ENCODE measurements at regions not wholly inside any gene's neighbourhood (a gene's known extent, or its start where the extent isn't known, plus 50 kb on each side); places are given as distances from the start of the nearest gene placed in this dataset.

GRCh38 chr2:185891403-185891802, 152.8 kb downstream of the FSIP2 start:
- no peaks in the 10 kb centered on the region for H3K27me3 Mint-ChIP-seq (ENCODE audit: low read depth)
- H3K9me3 Mint-ChIP-seq = no peaks in the 10 kb centered on the region
- DNase-seq (no peak), ATAC-seq (no peak)
- no peaks in the 10 kb centered on the region for H3K36me3 Mint-ChIP-seq (ENCODE audit: insufficient read depth)
- H3K4me3 Mint-ChIP-seq = no peak overlapping the region
- no peaks in the 10 kb centered on the region for H3K4me1 Mint-ChIP-seq (ENCODE audit: low read depth)

GRCh38 chr2:185891804-185892411, 153.3 kb downstream of the FSIP2 start:
- DNase-seq = no peak
- Mint-ChIP-seq H3K4me3 (no peak overlapping the region), H3K4me1 (ENCODE audit: low read depth) (no peaks in the 10 kb centered on the region), H3K36me3 (ENCODE audit: insufficient read depth) (no peaks in the 10 kb centered on the region), H3K9me3 (no peaks in the 10 kb centered on the region), H3K27me3 (ENCODE audit: low read depth) (no peaks in the 10 kb centered on the region)
- no peak for ATAC-seq

GRCh38 chr2:185892484-185892883, 153.9 kb downstream of the FSIP2 start:
- no peak overlapping the region for H3K4me3 Mint-ChIP-seq
- H3K9me3 Mint-ChIP-seq = no peaks in the 10 kb centered on the region
- no peak for ATAC-seq
- no peaks in the 10 kb centered on the region for H3K36me3 Mint-ChIP-seq (ENCODE audit: insufficient read depth)
- no peaks in the 10 kb centered on the region for H3K4me1 Mint-ChIP-seq (ENCODE audit: low read depth)
- no peaks in the 10 kb centered on the region for H3K27me3 Mint-ChIP-seq (ENCODE audit: low read depth)
- DNase-seq = no peak

DNA sequence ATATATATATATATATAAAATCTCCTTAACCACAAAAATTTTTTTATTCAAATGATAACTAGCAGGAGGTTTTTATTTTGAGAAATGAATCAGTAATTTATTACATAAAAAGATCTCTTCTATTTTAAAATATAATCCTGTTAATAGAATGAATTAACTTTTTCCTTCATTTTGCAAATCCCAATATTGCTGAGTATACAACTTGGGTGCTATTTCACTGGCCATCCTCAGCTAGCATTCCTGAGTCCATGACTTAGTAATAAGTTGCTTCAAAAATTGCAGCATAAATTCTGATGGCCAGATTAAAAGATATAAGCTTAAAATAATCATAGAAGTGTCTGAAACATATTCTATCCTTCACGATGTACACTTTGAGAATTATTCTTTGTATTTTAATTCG, 155.6 kb downstream of the FSIP2 start:
- no peaks in the 10 kb centered on the region for H3K9me3 Mint-ChIP-seq
- H3K4me1 Mint-ChIP-seq (ENCODE audit: low read depth) = no peaks in the 10 kb centered on the region
- no peaks in the 10 kb centered on the region for H3K36me3 Mint-ChIP-seq (ENCODE audit: insufficient read depth)
- ATAC-seq (no peak), DNase-seq (no peak)
- H3K4me3 Mint-ChIP-seq = no peak overlapping the region
- H3K27me3 Mint-ChIP-seq (ENCODE audit: low read depth) = no peaks in the 10 kb centered on the region

GRCh38 chr2:185895828-185896693, 157.5 kb downstream of the FSIP2 start:
- ATAC-seq = no peak
- no peaks in the 10 kb centered on the region for H3K27me3 Mint-ChIP-seq (ENCODE audit: low read depth)
- no peaks in the 10 kb centered on the region for H3K9me3 Mint-ChIP-seq

DNA sequence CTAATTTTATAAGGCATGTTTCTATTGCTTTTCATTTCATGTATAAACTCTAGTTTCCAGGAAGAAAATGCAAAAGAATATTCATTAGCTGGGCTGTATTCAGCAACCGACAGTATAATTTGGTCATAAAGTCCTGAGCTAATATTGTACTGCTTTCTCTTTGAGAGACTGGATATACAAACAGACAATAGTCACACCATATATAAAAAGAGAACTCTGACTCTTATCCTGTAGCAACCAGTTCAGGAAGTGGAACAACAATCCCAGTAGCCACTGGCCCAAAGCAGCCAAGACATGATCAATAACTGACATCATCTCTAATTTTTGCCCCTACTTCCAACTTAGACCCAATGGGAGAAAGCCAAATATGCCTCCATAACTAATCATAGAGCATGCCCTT, 160.8 kb downstream of the FSIP2 start:
- no peaks in the 10 kb centered on the region for H3K4me1 Mint-ChIP-seq (ENCODE audit: low read depth)
- no peak overlapping the region for H3K4me3 Mint-ChIP-seq
- DNase-seq (no peak), ATAC-seq (no peak)
- H3K27me3 Mint-ChIP-seq (ENCODE audit: low read depth) = no peaks in the 10 kb centered on the region
- H3K36me3 Mint-ChIP-seq (ENCODE audit: insufficient read depth) = no peaks in the 10 kb centered on the region
- no peaks in the 10 kb centered on the region for H3K9me3 Mint-ChIP-seq

More at GRCh38 chr2:185895828-185896693, 157.5 kb downstream of the FSIP2 start:
- no peak overlapping the region for H3K4me3 Mint-ChIP-seq
- no peak for DNase-seq
- H3K4me1 Mint-ChIP-seq (ENCODE audit: low read depth) = no peaks in the 10 kb centered on the region
- no peaks in the 10 kb centered on the region for H3K36me3 Mint-ChIP-seq (ENCODE audit: insufficient read depth)

DNA sequence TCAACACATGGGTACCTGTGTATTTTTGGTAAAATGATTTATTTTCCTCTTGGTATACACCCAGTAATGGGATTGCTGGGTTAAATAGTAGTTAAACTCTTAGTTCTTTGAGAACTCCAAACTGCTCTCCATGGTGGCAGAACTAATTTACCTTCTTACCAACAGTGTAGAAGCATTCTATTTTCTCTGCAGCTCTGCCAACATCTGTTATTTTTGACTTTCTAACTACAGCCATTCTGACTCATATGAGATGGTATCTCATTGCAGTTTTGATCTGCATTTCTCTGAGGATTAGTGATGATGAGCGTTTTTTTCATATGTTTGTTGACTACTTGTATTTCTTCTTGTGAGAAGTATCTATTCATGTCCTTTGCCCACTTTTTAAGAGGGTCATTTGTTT, 180.6 kb downstream of the FSIP2 start:
- Mint-ChIP-seq H3K27me3 (ENCODE audit: low read depth) (no peaks in the 10 kb centered on the region), H3K4me3 (no peak overlapping the region), H3K4me1 (ENCODE audit: low read depth) (no peaks in the 10 kb centered on the region), H3K9me3 (peaks cover 4% of the 10 kb centered on the region), H3K36me3 (ENCODE audit: insufficient read depth) (no peaks in the 10 kb centered on the region)
- ATAC-seq (no peak), DNase-seq (no peak)

DNA sequence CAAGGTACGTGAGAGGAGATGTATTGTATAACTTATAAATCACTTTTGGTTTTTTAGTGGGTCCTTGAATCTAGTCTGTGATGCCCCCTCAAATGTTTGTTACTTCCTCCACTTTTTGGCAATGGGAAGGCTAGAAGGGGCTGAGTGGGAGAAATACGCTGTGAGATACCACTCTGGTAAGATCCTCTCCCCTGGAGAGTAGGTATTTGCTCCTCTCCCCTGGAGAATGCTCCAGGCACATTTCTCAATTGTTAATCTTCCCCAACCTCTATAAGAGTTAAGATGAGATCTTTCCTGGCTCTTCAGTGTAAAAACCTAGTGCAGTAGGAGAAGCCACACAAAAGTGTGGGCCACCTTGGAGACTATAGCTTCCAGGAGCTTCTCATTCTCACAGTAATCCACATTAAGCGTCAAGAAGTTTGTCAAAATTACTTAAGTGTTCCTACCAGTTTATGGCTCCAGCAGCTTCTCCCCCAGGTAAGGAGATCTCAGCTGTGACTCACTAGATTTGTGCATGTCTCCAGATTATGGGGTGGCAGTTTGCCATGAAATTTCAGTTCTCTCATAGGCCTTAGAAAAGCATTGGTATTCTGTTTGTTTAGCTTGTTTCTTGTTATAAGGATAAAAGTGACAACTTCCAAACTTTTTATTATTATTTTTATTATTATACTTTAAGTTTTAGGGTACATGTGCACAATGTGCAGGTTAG, 182.6 kb downstream of the FSIP2 start:
- DNase-seq (no peak), ATAC-seq (no peak)
- Mint-ChIP-seq H3K27me3 (ENCODE audit: low read depth) (no peaks in the 10 kb centered on the region), H3K4me1 (ENCODE audit: low read depth) (no peaks in the 10 kb centered on the region), H3K9me3 (peaks cover 4% of the 10 kb centered on the region), H3K4me3 (no peak overlapping the region), H3K36me3 (ENCODE audit: insufficient read depth) (no peaks in the 10 kb centered on the region)

- ATAC-seq = no peak
- H3K4me1 Mint-ChIP-seq (ENCODE audit: low read depth) = no peaks in the 10 kb centered on the region
- no peaks in the 10 kb centered on the region for H3K36me3 Mint-ChIP-seq (ENCODE audit: insufficient read depth)
- H3K4me3 Mint-ChIP-seq = no peak overlapping the region
- no peaks in the 10 kb centered on the region for H3K9me3 Mint-ChIP-seq
- no peak for DNase-seq
- H3K27me3 Mint-ChIP-seq (ENCODE audit: low read depth) = no peaks in the 10 kb centered on the region
Measured at GRCh38 chr2:185934232-185934631, 195.6 kb downstream of the FSIP2 start.

GRCh38 chr2:185939858-185940257, 201.3 kb downstream of the FSIP2 start:
- peaks cover 13% of the 10 kb centered on the region for H3K36me3 Mint-ChIP-seq (ENCODE audit: insufficient read depth)

GRCh38 chr2:185942855-185943254, 204.3 kb downstream of the FSIP2 start:
- ATAC-seq (no peak), DNase-seq (no peak)
- no peaks in the 10 kb centered on the region for H3K27me3 Mint-ChIP-seq (ENCODE audit: low read depth)
- H3K4me3 Mint-ChIP-seq = no peak overlapping the region
- H3K36me3 Mint-ChIP-seq (ENCODE audit: insufficient read depth) = peaks cover 13% of the 10 kb centered on the region
- H3K4me1 Mint-ChIP-seq (ENCODE audit: low read depth) = no peaks in the 10 kb centered on the region
- peaks cover 23% of the 10 kb centered on the region for H3K9me3 Mint-ChIP-seq

More at GRCh38 chr2:185939858-185940257, 201.3 kb downstream of the FSIP2 start:
- no peaks in the 10 kb centered on the region for H3K27me3 Mint-ChIP-seq (ENCODE audit: low read depth)
- H3K4me1 Mint-ChIP-seq (ENCODE audit: low read depth) = no peaks in the 10 kb centered on the region
- ATAC-seq (no peak), DNase-seq (no peak)
- H3K9me3 Mint-ChIP-seq = peaks cover 22% of the 10 kb centered on the region
- no peak overlapping the region for H3K4me3 Mint-ChIP-seq

DNA sequence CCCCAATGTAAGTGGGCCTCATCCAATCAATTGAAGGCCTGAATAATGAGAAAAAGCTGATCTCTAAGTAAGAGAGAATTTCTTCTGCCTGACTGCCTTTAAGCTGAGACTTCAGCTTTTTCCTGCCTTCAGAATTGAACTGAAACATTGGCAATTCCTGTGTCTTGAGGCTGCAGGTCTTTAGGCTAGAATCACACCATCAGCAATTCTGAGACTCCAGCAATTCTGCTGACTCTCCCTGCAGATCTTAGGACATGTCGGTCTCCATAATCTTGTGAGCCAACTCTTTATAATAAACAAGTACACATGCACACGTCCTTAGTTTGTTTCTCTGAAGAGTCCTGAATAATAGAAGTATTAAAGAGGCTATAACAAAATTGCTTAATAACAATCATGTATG, 209.1 kb downstream of the FSIP2 start:
- Mint-ChIP-seq H3K27me3 (ENCODE audit: low read depth) (no peaks in the 10 kb centered on the region), H3K9me3 (peaks cover 17% of the 10 kb centered on the region), H3K36me3 (ENCODE audit: insufficient read depth) (peaks cover 13% of the 10 kb centered on the region), H3K4me3 (no peak overlapping the region), H3K4me1 (ENCODE audit: low read depth) (no peaks in the 10 kb centered on the region)
- no peak for ATAC-seq
- DNase-seq = no peak

DNA sequence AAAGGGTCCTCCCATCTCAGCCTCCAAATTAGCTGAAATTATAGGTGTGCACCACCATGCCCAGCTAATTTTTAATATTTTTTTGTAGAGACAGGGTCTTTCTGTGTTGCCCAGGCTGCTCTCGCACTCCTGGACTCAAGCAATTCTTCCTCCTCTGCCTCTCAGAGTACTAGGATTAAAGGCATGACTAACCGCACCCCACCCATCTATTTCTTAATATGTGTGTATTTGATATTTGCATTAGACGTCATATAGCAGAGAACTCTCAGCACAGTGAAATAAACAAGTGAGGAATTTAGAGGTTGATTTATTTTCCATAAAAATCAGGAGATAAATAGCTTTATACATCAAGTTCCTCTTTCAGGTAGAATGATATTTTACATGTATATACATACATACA, 213.5 kb downstream of the FSIP2 start:
- H3K4me1 Mint-ChIP-seq (ENCODE audit: low read depth) = no peaks in the 10 kb centered on the region
- peaks cover 4% of the 10 kb centered on the region for H3K36me3 Mint-ChIP-seq (ENCODE audit: insufficient read depth)
- DNase-seq (no peak), ATAC-seq (no peak)
- H3K9me3 Mint-ChIP-seq = peaks cover 3% of the 10 kb centered on the region
- H3K4me3 Mint-ChIP-seq = no peak overlapping the region
- H3K27me3 Mint-ChIP-seq (ENCODE audit: low read depth) = no peaks in the 10 kb centered on the region

- Mint-ChIP-seq H3K4me3 (no peak overlapping the region), H3K9me3 (peaks cover 7% of the 10 kb centered on the region), H3K27me3 (ENCODE audit: low read depth) (no peaks in the 10 kb centered on the region), H3K4me1 (ENCODE audit: low read depth) (no peaks in the 10 kb centered on the region), H3K36me3 (ENCODE audit: insufficient read depth) (peaks cover 4% of the 10 kb centered on the region)
- ATAC-seq (no peak), DNase-seq (no peak)
Measured at GRCh38 chr2:185954389-185954788, 215.8 kb downstream of the FSIP2 start.

DNA sequence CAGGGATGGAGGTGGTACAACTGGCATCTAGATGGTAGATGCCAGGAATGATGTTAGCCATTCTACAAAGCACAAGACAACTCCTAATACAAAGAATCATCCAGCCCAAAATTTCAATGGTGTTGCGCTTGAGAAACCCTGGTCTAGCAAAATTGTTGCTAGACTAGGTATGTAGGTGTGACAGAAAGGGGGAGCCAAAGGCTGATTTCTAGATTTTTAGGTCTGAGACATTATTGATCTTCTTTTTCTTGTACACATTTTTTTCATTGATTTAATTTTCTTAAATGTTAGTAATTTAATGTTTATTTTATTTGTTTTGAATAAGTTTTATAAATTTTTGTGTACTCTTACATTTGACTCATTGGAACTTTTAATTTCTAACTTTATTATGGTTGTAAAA, 216.4 kb downstream of the FSIP2 start:
- Mint-ChIP-seq H3K36me3 (ENCODE audit: insufficient read depth) (peaks cover 1% of the 10 kb centered on the region), H3K9me3 (peaks cover 9% of the 10 kb centered on the region), H3K4me3 (no peak overlapping the region), H3K4me1 (ENCODE audit: low read depth) (no peaks in the 10 kb centered on the region), H3K27me3 (ENCODE audit: low read depth) (no peaks in the 10 kb centered on the region)
- no peak for DNase-seq
- ATAC-seq = no peak
